ENCODE measurements at regions not wholly inside any gene's neighbourhood (a gene's known extent, or its start where the extent isn't known, plus 50 kb on each side); places are given as distances from the start of the nearest gene placed in this dataset.

GRCh38 chr4:180799798-180800197, 1443.4 kb upstream of the TENM3 start:
- no peak for DNase-seq

GRCh38 chr4:180805101-180805500, 1438.1 kb upstream of the TENM3 start:
- DNase-seq: no peak

GRCh38 chr4:180808862-180809261, 1434.3 kb upstream of the TENM3 start:
- DNase-seq: no peak

GRCh38 chr4:180809439-180809838, 1433.8 kb upstream of the TENM3 start:
- DNase-seq: no peak

GRCh38 chr4:180810581-180810980, 1432.6 kb upstream of the TENM3 start:
- no peak for DNase-seq

- no peak for DNase-seq
These were observed 1431.6 kb upstream of the TENM3 start for GRCh38 chr4:180811556-180811955.

GRCh38 chr4:180812783-180813182, 1430.4 kb upstream of the TENM3 start:
- no peak for DNase-seq

- no peak for DNase-seq
These were observed 1428.3 kb upstream of the TENM3 start for GRCh38 chr4:180814875-180815417.

- no peak for DNase-seq
These were observed 1425.7 kb upstream of the TENM3 start for GRCh38 chr4:180817529-180817928.

GRCh38 chr4:180823108-180823507, 1420.1 kb upstream of the TENM3 start:
- no peak for DNase-seq

- DNase-seq: no peak
These were observed 1415.8 kb upstream of the TENM3 start for GRCh38 chr4:180827232-180828009.

- no peak for DNase-seq
These were observed 1414.7 kb upstream of the TENM3 start for GRCh38 chr4:180828455-180829018.

- DNase-seq: no peak
These were observed 1411.1 kb upstream of the TENM3 start for GRCh38 chr4:180832073-180832472.

GRCh38 chr4:180840142-180840541, 1403.1 kb upstream of the TENM3 start:
- no peak for DNase-seq

GRCh38 chr4:180850318-180850940, 1392.8 kb upstream of the TENM3 start:
- DNase-seq: no peak

- no peak for DNase-seq
These were observed 1390.5 kb upstream of the TENM3 start for GRCh38 chr4:180852738-180853137.

GRCh38 chr4:180855184-180855583, 1388.0 kb upstream of the TENM3 start:
- no peak for DNase-seq

- no peak for DNase-seq
These were observed 1383.0 kb upstream of the TENM3 start for GRCh38 chr4:180860089-180860720.

- DNase-seq: no peak
These were observed 1381.6 kb upstream of the TENM3 start for GRCh38 chr4:180861651-180862050.

GRCh38 chr4:180866933-180867643, 1376.1 kb upstream of the TENM3 start:
- no peak for DNase-seq

- no peak for DNase-seq
These were observed 1372.6 kb upstream of the TENM3 start for GRCh38 chr4:180870623-180871022.

GRCh38 chr4:180898305-180898704, 1344.9 kb upstream of the TENM3 start:
- DNase-seq: no peak

GRCh38 chr4:180900781-180901180, 1342.4 kb upstream of the TENM3 start:
- no peak for DNase-seq
